ENCODE measurements at regions not wholly inside any gene's neighbourhood (a gene's known extent, or its start where the extent isn't known, plus 50 kb on each side); places are given as distances from the start of the nearest gene placed in this dataset.
"Not testable (repeated sequence)": the region's sequence is repeated elsewhere in the genome, so short reads cannot be mapped to it uniquely, and the experiment has no call there.

DNA sequence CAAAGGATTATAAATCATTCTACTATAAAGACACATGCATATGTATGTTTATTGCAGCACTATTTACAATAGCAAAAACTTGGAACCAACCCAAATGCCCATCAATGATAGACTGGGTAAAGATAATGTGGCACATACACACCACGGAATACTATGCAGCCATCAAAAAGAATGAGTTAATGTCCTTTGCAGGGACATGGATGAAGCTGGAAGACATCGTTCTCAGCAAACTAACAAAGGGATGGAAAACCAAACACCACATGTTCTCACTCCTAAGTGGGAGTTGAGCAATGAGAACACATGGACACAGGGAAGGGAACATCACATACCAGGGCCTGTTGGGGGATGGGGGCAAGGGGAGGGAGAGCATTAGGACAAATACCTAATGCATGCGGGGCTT lies 133.2 kb downstream of the ATXN3L start:
- not testable (repeated sequence) for DNase-seq (ENCODE audit: low spot score)

DNA sequence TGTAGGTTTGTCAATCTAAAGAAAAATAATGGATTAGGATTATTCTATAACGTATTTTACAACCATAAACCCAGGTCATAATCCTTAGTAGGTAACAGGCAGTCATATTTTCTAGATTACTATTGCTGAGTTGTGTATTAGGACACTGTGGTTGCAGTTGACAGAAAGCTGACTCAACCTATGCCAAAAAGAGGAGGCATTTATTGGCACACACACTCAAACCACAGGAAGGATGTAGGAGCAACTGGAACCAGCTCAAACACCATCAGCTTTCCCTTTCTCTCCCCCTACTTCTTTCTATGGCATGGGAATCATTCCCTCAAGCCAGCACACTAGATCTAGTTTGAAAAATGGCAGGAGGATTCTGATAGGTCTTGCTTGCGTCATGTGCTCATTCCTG lies 136.4 kb upstream of the FAM9C start:
- no peak for DNase-seq (ENCODE audit: low spot score)

DNA sequence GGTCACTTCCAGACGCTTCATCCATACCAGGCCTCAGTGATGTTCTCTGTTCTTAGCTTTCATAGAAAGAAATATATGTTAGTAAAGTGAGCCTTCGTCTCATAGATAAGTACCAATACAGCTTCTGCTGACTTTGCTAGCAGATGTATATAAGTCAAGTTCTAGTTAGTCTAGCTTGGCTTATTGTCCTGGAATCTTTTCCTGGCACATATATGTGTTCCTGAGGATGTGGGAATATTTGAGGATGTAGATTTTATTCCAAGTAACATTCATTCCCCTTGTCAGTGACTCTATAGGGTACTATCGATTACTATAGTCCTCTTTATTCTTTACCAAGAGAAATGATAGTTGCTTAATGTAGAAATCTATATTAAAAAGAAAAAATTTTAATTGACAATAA lies 135.2 kb upstream of the FAM9C start:
- no peak for DNase-seq (ENCODE audit: low spot score)

DNA sequence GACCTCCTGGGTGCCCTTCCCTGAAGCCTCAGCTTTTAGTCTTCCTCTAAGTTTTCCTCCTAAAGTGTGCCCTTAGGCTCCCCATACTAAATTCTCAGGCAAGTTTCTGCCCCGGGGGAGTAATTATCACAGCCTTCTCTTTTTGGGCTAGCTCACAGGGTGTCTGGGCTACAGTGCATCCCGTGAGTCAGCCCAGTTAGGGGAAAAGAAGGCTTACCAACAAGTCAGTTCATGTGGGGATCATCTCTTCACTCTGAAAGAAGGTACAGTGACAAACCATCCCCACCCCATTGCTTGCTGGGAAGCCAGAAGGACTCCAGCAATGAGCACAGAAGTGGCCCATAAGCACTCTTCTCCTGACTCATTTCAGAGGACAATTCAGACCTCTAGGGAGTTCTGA lies 134.7 kb upstream of the FAM9C start:
- no peak for DNase-seq (ENCODE audit: low spot score)

DNA sequence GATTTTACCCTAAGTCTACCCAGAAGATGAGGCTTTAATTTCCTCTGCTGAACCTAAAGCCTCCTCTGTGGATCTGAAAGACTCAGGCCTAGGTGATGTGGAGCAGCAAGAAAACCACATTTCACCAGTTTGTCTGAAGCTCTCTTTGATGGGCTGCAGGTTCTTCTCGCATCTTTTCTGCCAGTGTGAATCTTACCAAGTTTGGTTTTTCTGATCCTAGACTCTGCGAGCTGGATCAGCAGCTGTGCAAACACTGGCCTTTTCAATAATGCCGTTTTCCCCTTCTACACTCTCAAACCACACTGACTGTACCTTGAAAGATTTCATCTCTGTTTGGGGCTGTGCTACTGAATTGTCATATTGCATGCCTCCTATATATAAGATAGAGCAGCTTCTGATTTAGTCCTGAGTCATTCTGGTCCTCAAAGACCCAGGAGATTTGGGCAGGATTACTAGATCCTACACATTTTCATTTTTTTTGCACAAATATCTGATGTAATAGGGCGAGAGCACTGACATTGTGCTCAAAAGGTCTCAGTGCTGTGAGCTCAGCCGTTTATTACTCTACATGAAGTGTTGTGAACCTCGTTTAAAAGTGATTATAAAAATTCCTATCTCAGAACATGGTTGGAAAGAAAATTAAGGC lies 133.6 kb upstream of the FAM9C start:
- DNase-seq (ENCODE audit: low spot score): no peak

DNA sequence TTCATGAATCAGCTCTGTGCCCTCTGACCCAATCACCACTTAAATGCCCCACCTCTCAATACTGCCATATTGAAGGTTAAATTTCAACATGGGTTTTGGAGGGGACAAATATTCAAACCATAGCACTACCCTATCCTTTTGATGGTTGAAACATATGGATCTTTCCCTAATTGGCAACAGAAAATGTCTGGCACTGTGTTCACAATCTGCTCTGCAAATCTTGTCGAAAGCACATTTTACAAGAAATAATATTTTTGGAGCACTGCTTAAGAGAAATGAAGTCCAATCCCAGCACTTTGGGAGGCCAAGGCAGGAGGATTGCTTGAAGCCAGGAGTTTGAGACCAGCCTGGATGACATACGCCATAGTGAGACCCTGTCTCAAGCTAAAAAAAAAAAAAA lies 130.6 kb upstream of the FAM9C start:
- no peak for DNase-seq (ENCODE audit: low spot score)

DNA sequence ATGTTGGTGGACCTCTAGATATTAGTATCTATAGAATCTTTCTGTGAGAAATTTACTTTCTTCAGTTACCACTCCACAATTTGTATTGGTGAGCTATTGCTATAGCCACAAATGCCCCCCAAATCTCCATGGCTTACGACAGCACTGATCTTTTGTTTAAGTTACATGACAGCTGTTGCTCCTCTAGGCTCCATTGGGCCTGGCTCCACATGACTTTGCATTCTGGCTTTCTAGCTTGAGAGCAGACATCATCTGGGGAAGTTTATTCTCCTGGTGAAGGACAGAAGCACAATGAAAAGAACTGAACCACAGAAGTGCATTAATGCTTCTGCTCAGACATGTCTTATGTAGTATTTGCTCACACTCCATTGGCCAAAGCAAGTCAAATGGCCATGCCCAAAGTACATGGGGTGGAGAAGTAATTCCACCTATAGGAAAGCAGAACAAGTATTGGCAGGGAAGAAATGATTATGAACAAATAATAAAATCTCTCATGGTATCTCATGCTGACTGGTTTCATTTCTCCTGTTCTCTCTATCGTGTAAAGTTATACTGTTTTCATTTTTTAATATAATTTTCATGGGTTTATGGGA lies 126.6 kb upstream of the FAM9C start:
- no peak for DNase-seq (ENCODE audit: low spot score)

DNA sequence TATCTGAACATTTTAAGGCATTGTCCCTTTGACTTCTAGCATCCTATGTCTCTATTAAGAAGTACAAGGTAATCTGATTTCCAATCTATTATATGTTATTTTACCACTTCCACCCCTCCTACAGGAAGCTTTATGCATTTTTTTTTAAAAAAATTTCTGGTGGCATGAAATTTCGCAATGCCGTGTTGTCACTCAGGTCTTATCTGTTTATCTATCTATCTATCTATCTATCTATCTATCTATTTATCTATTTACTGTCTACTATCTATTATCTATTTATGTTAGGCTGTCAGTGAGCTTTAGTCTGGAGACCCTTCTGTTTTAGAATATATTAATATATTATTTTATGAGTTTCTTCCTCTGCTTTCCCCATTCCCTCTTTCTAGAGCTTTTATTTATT lies 125.3 kb upstream of the FAM9C start:
- DNase-seq (ENCODE audit: low spot score): no peak

DNA sequence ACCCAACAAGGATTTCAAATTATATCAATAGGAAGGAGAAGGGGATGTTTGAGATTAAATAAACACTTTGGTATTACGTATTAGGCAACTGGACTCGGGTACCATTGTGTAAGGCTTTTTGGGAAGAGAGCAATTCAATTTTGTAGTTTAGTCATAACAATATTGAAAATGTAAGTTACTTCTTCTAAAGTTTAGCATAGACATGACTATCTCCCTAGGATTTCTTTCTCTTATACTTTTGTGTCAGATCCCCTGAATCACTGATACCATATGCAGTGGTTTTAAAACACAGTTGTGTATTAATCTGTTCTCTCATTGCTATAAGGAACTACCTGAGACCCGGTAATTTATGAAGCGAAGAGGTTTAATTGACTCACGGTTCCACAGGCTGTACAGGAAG lies 123.8 kb upstream of the FAM9C start:
- DNase-seq (ENCODE audit: low spot score): no peak

DNA sequence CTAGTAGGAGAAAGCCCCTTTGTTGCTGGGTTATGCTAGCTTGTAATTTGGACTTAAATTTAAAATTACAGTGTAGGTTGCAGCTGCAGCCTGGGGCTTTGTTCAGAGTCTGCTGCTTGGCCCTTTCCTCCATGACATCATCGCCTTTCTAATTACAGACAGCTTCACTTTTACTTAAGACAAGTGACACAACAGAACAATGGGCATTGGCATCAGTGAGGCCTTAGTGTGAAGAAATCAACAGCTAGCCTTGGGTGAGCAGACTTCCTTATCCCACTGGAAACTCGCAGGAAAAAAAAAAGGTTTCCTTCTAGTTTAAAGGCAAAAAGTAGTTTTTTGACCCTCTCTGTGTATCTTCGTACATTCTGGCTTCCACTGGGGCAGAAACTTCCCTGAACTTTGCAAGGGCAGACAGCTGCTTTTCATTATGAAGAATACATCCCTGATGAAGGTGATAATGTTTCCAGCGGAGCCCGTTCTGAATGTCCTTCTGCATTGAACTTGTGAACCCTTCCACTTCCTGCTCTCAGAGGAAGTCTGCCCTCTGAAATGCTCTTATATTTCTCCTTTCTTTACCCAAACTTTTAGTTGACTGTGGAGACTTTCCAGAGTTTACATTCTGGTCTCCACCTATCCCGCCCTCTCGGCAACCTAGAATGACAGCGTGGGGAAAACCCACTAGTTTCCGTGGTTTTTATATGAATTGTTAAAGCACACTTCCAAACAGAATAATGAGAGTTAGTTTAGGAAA lies 123.2 kb upstream of the FAM9C start:
- peak; percentile 8 for DNase-seq (ENCODE audit: low spot score)

DNA sequence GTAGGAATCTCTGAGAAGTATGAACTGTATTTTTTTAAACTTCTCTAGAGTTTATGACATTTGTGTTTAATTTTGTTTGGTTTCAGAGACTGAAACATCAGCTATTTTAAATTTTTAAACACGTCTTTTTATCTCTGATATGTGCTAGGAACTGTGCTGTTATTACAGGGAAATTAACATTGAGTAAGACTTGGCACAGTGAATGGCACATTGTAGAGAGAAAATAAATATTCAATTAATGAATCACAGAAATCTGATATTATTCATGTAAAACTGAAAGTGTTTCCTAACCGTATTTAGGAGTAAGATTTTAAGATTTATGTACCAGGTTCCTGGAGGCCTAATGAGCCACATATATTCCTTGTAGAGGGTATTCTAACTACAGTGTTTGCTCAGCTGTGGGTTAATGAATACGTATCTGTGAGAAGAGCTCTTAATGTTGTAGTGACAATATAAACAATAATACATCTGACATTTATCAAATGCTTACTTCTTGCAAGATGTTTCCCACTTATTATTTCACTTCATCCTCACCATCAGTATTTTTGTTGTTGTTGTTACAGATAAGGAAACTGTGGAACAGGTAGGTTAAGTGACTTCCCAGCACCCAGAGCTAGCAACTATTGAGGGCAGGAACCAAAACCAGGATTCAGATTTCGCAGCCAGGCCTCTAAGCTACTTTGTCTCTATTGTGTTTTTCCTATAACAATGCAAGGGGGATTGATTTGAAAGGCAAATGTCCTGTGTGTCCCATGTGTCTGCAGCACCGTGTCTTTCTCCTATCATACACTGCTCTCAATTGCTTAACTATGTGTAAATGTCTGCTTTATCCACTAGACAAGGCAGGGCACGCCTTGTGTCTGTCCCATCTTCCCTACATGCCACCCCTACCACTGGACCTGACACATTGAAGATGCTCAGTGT lies 121.1 kb upstream of the FAM9C start:
- DNase-seq (ENCODE audit: low spot score): no peak

DNA sequence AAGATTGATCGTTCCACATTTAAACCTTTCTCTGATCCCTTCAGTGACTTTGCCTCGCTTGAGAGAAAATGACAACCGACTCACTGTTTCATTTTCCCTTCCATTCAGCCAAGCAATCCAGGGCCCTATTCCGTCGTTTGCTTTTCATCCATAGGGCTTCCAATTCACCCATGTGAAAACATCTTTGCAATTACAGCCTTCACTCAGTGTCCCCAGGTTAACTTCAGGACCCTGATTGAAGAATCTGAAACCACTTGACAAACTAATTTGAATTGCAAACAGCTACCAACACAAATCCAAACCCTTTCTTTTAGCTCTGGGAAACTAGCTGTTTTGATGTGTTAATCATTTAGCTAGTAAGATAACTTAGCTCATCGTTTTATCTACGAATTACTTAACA lies 120.2 kb upstream of the FAM9C start:
- DNase-seq (ENCODE audit: low spot score): no peak

DNA sequence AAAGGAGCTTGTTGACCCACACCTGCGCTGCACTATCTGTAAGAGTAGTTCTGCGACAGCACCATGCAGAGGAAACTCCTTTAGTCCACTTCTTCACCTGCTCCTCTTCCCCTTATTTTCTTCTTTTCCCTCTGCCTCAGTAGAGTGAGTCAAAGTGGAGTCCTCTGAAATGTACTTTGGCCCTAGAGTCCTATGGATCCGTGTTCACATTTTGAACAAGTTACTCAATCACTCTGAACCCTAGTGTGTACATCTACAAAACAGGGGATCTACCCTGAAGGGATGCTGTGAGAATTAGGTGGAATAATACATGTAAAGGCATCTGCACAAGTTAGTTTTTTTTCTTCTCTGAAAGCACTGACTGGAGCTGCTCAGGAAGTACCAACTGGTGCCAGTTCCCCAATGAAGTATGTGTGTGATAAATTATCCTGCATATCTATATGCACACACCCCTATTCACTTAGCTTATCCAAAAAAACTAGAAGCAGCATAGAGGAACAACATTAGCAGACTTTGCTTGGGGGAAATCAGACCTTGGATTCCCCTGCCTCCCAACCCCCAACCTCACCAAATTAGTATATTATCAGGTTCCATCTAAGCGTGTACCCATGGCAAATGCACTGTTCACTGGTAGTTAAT lies 118.5 kb upstream of the FAM9C start:
- DNase-seq (ENCODE audit: low spot score): no peak

DNA sequence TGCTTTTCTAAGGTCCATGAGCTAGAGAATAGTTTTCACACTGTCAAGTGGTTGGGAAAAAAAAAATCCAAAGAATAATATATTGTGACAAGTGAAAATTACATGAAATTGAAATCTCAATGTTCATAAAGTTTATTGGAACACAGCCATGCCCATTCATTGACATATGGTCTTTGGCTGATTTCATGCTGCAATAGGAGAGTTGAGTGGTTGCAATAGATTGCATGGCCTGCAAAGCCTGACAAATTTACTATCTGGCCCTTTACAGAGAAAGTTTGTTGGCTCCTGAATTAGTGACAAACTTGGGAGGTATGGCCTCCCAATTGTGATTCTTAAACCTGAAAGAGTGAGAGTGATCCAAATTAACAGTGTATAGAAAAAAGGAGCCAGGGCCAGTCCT lies 115.5 kb upstream of the FAM9C start:
- DNase-seq (ENCODE audit: low spot score): no peak

DNA sequence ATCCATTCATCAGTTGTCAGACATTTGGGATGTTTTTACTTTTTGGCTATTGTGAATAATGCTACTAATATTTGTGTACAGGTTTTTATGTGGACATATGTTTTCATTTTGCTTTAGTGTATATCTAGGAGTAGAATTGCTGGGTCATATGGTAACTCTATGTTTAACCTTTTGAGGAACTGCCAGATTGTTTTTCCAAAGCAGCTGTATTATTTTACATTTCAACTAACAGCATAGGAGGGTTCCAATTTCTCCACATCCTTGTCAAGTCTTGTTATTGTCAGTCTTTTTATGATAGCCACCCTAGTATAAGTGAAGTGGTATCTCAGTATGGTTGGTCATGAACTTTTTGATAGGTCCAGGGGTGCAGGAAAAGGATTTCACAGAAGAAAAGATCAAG lies 114.5 kb upstream of the FAM9C start:
- no peak for DNase-seq (ENCODE audit: low spot score)

DNA sequence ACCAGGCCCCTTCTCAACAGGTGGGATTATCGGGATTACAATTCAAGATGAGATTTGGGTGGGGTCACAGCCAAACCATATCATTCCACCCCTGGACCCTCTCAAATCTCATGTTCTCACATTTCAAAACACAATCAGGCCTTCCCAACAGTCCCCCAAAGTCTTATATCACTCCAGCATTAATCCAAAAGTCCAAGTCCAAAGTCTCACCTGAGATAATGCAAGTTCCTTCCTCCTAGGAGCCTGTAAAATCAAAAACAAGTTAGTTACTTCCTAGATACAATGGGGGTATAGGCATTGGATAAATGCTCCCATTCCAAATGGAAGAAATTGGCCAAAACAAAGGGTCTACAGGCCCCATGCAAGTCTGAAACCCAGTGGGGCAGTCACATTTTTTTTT lies 111.1 kb upstream of the FAM9C start:
- not testable (repeated sequence) for DNase-seq (ENCODE audit: low spot score)

DNA sequence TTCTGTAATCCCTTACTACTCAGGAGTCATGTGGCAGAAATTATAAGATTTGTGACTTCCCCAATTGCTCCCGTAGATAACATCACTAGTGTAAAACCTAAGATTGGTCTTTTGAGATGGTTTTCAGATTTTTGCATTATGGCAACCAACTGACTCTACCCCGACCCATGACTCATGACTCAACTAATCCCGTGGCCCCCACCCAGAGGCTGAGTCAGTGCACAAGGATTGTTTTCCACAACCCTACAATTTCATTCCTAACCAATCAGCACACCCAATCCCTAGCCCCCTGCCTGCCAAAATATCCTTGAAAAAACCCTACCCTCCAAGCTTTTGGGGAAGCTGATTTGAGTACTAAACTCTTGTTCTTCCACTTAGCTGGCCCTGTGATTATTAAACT lies 109.4 kb upstream of the FAM9C start:
- DNase-seq (ENCODE audit: low spot score): no peak

DNA sequence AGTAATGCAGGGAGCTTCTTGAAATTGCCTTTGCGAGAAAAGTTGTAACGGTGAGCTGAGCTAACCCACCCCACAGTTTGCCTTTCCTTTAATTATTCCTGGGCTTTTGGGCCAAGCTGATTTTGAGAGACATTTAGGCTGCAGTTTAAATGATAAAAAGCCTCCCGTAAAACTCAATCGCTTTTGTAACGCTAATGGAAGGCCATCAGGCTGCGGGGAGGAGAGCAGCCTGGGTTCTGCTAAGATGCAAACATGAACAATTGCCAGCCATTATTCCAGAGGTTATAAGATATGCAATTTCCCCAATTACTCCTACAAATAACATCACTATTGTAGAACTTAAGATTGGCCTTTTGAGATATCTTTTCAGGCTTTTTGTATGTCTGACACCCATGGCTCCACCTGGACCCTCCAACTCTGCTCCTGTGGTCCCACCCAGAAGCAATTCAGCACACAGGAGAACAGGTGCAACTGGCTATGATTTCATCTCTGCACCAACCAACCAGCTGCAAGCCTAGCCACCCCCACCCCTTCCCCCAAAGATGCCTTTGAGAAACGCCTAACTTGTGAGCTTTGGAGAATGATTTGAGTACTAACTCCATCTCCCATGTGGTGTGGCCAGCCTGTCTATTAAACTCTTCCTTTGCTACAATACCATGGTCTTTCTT lies 108.2 kb upstream of the FAM9C start:
- DNase-seq (ENCODE audit: low spot score): no peak

DNA sequence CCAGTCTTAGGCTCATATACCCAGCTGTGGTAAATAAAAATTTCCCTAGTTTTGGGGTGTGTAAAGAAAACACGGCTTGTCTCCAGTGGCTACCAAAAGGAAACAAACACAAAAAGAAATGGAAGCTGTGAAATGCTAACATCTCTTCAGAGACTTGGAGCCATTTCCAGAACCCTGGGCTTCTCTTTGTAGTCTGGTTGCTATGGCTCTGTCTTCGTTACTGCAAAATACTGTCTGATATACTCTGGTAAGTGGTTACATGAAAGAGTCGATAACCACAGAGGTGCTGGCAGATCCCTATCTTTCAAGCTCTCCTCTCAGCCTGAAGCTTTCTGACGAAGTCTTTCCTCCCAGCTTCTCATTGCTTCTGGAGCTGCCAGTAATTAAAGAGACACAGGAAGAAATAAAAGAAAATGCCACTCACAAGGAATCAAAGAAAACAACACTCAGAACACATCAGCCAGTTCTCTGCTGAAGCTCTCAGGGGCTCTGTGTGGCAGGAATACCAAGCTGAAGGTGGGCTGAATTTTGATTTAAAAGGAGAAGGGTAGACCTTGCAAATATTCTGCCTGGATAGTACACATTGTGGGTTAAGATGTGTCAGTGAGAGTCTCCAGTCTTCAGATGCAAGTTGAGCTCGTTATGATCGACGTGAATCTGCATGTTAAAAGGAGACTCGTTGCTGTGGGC lies 107.6 kb upstream of the FAM9C start:
- DNase-seq (ENCODE audit: low spot score): no peak

DNA sequence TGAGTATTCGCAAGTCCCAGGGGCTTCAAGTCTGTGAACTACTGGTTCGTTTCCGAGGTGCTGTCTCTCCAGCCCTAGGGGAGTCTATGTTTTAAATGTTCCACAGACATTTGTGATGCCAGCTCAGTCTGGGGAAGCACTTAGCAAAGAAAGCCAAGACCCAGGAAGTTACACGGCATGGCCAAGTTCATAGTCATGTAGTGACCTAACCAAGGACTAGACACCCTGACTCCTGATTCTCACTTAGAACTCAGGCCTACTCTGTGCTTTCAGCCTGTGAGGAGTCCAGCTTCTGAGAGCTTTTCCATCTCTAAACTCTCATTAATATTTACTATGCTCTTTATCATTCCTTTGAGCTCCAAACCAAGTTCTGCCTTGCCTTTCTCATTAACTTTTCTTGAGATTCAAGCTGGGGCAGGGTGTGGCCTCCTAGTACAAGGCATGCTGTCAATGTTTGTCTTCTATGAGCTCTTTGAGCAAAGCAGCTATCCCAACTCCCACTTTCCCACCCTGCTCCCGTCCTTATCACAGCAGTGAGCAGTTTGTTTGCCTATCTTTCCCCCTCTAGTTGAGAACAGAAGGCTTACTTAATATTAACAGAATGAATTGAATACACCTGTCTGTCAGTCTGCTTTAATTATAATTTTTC lies 105.4 kb upstream of the FAM9C start:
- DNase-seq (ENCODE audit: low spot score): no peak
